ENCODE measurements at regions not wholly inside any gene's neighbourhood (a gene's known extent, or its start where the extent isn't known, plus 50 kb on each side); places are given as distances from the start of the nearest gene placed in this dataset.

GRCh38 chr4:129346734-129347133, 250.8 kb downstream of the C4orf33 start:
- DNase-seq (ENCODE audit: low spot score), result no peak

GRCh38 chr4:129350834-129351721, 255.1 kb downstream of the C4orf33 start:
- DNase-seq (ENCODE audit: low spot score), result no peak

- DNase-seq (ENCODE audit: low spot score), result no peak
These were observed 256.5 kb downstream of the C4orf33 start for GRCh38 chr4:129352480-129352879.

- no peak for DNase-seq (ENCODE audit: low spot score)
These were observed 257.5 kb downstream of the C4orf33 start for GRCh38 chr4:129353490-129353889.

GRCh38 chr4:129355031-129355430, 259.1 kb downstream of the C4orf33 start:
- no peak for DNase-seq (ENCODE audit: low spot score)

- no peak for DNase-seq (ENCODE audit: low spot score)
These were observed 259.6 kb downstream of the C4orf33 start for GRCh38 chr4:129355516-129355915.

GRCh38 chr4:129358571-129358970, 262.6 kb downstream of the C4orf33 start:
- no peak for DNase-seq (ENCODE audit: low spot score)

GRCh38 chr4:129359461-129359860, 263.5 kb downstream of the C4orf33 start:
- no peak for DNase-seq (ENCODE audit: low spot score)

- DNase-seq (ENCODE audit: low spot score), result peak; percentile 43
These were observed 266.8 kb downstream of the C4orf33 start for GRCh38 chr4:129362691-129363274.

GRCh38 chr4:129364747-129365452, 268.9 kb downstream of the C4orf33 start:
- no peak for DNase-seq (ENCODE audit: low spot score)

GRCh38 chr4:129369361-129370010, 273.5 kb downstream of the C4orf33 start:
- no peak for DNase-seq (ENCODE audit: low spot score)

GRCh38 chr4:129371065-129371464, 275.1 kb downstream of the C4orf33 start:
- DNase-seq (ENCODE audit: low spot score), result no peak

GRCh38 chr4:129371926-129372325, 276.0 kb downstream of the C4orf33 start:
- no peak for DNase-seq (ENCODE audit: low spot score)

GRCh38 chr4:129377131-129377845, 281.3 kb downstream of the C4orf33 start:
- no peak for DNase-seq (ENCODE audit: low spot score)

- DNase-seq (ENCODE audit: low spot score), result no peak
These were observed 282.4 kb downstream of the C4orf33 start for GRCh38 chr4:129378364-129378763.

- no peak for DNase-seq (ENCODE audit: low spot score)
These were observed 283.5 kb downstream of the C4orf33 start for GRCh38 chr4:129379429-129379828.

- no peak for DNase-seq (ENCODE audit: low spot score)
These were observed 289.0 kb downstream of the C4orf33 start for GRCh38 chr4:129384974-129385373.

- no peak for DNase-seq (ENCODE audit: low spot score)
These were observed 291.7 kb downstream of the C4orf33 start for GRCh38 chr4:129387666-129388065.

GRCh38 chr4:129393976-129394375, 298.0 kb downstream of the C4orf33 start:
- no peak for DNase-seq (ENCODE audit: low spot score)

- no peak for DNase-seq (ENCODE audit: low spot score)
These were observed 298.7 kb downstream of the C4orf33 start for GRCh38 chr4:129394635-129395034.

GRCh38 chr4:129403848-129404247, 307.9 kb downstream of the C4orf33 start:
- DNase-seq (ENCODE audit: low spot score), result no peak

- DNase-seq (ENCODE audit: low spot score), result no peak
These were observed 314.2 kb downstream of the C4orf33 start for GRCh38 chr4:129410115-129410514.

All from CD4-positive, alpha-beta T cell treated with Interleukin-2 at 100 ng/mL for 4 hours (primary cell).